ENCODE measurements at regions not wholly inside any gene's neighbourhood (a gene's known extent, or its start where the extent isn't known, plus 50 kb on each side); places are given as distances from the start of the nearest gene placed in this dataset.

- no peaks in the 10 kb centered on the region for H3K9me3 ChIP-seq (ENCODE audit: control insufficient read depth in 2 of 2, low read length in 2 of 2)
- no peaks in the 10 kb centered on the region for H3K27me3 ChIP-seq (ENCODE audit: control insufficient read depth in 1 of 2, insufficient read depth in 2 of 2, low read length in 2 of 2)
- no peaks in the 10 kb centered on the region for H3K4me1 ChIP-seq (ENCODE audit: control insufficient read depth, insufficient read depth, low read length)
- no peak overlapping the region for H3K27ac ChIP-seq (ENCODE audit: low read length)
- no peaks in the 10 kb centered on the region for H3K36me3 ChIP-seq (ENCODE audit: control insufficient read depth in 2 of 2, insufficient read depth in 2 of 2, low read length in 2 of 2)
- H3K4me3 ChIP-seq (ENCODE audit: low read length in 2 of 2) = no peak overlapping the region
- H3K9ac ChIP-seq (ENCODE audit: low read length in 2 of 2) = no peak overlapping the region
These were observed 179.4 kb downstream of the IRS1 start for GRCh38 chr2:226620176-226620575.

- H3K9ac ChIP-seq (ENCODE audit: low read length in 2 of 2) = no peak overlapping the region
- H3K27ac ChIP-seq (ENCODE audit: low read length) = no peak overlapping the region
- no peak overlapping the region for H3K4me3 ChIP-seq (ENCODE audit: low read length in 2 of 2)
- H3K27me3 ChIP-seq (ENCODE audit: control insufficient read depth in 1 of 2, insufficient read depth in 2 of 2, low read length in 2 of 2) = no peaks in the 10 kb centered on the region
- H3K36me3 ChIP-seq (ENCODE audit: control insufficient read depth in 2 of 2, insufficient read depth in 2 of 2, low read length in 2 of 2) = no peaks in the 10 kb centered on the region
- H3K9me3 ChIP-seq (ENCODE audit: control insufficient read depth in 2 of 2, low read length in 2 of 2) = no peaks in the 10 kb centered on the region
- no peaks in the 10 kb centered on the region for H3K4me1 ChIP-seq (ENCODE audit: control insufficient read depth, insufficient read depth, low read length)
These were observed 179.9 kb downstream of the IRS1 start for GRCh38 chr2:226619707-226620106.

- no peak overlapping the region for H3K4me3 ChIP-seq (ENCODE audit: low read length in 2 of 2)
- no peaks in the 10 kb centered on the region for H3K27me3 ChIP-seq (ENCODE audit: control insufficient read depth in 1 of 2, insufficient read depth in 2 of 2, low read length in 2 of 2)
- H3K4me1 ChIP-seq (ENCODE audit: control insufficient read depth, insufficient read depth, low read length) = no peaks in the 10 kb centered on the region
- no peak overlapping the region for H3K9ac ChIP-seq (ENCODE audit: low read length in 2 of 2)
- H3K9me3 ChIP-seq (ENCODE audit: control insufficient read depth in 2 of 2, low read length in 2 of 2) = no peaks in the 10 kb centered on the region
- no peak overlapping the region for H3K27ac ChIP-seq (ENCODE audit: low read length)
- H3K36me3 ChIP-seq (ENCODE audit: control insufficient read depth in 2 of 2, insufficient read depth in 2 of 2, low read length in 2 of 2) = no peaks in the 10 kb centered on the region
These were observed 180.6 kb downstream of the IRS1 start for GRCh38 chr2:226618875-226619605.

GRCh38 chr2:226618544-226618874, 181.1 kb downstream of the IRS1 start:
- Histone ChIP-seq H3K36me3 (ENCODE audit: control insufficient read depth in 2 of 2, insufficient read depth in 2 of 2, low read length in 2 of 2) (no peaks in the 10 kb centered on the region), H3K9ac (ENCODE audit: low read length in 2 of 2) (no peak overlapping the region), H3K9me3 (ENCODE audit: control insufficient read depth in 2 of 2, low read length in 2 of 2) (no peaks in the 10 kb centered on the region), H3K4me1 (ENCODE audit: control insufficient read depth, insufficient read depth, low read length) (no peaks in the 10 kb centered on the region), H3K4me3 (ENCODE audit: low read length in 2 of 2) (no peak overlapping the region), H3K27me3 (ENCODE audit: control insufficient read depth in 1 of 2, insufficient read depth in 2 of 2, low read length in 2 of 2) (no peaks in the 10 kb centered on the region), H3K27ac (ENCODE audit: low read length) (no peak overlapping the region)

- H3K9me3 ChIP-seq (ENCODE audit: control insufficient read depth in 2 of 2, low read length in 2 of 2) = no peaks in the 10 kb centered on the region
- no peak overlapping the region for H3K27ac ChIP-seq (ENCODE audit: low read length)
- no peak overlapping the region for H3K9ac ChIP-seq (ENCODE audit: low read length in 2 of 2)
- H3K36me3 ChIP-seq (ENCODE audit: control insufficient read depth in 2 of 2, insufficient read depth in 2 of 2, low read length in 2 of 2) = no peaks in the 10 kb centered on the region
- no peaks in the 10 kb centered on the region for H3K4me1 ChIP-seq (ENCODE audit: control insufficient read depth, insufficient read depth, low read length)
- H3K4me3 ChIP-seq (ENCODE audit: low read length in 2 of 2) = no peak overlapping the region
- no peaks in the 10 kb centered on the region for H3K27me3 ChIP-seq (ENCODE audit: control insufficient read depth in 1 of 2, insufficient read depth in 2 of 2, low read length in 2 of 2)
These were observed 183.7 kb downstream of the IRS1 start for GRCh38 chr2:226615891-226616290.

- Histone ChIP-seq H3K4me1 (ENCODE audit: control insufficient read depth, insufficient read depth, low read length) (no peaks in the 10 kb centered on the region), H3K36me3 (ENCODE audit: control insufficient read depth in 2 of 2, insufficient read depth in 2 of 2, low read length in 2 of 2) (no peaks in the 10 kb centered on the region), H3K9me3 (ENCODE audit: control insufficient read depth in 2 of 2, low read length in 2 of 2) (no peaks in the 10 kb centered on the region), H3K27me3 (ENCODE audit: control insufficient read depth in 1 of 2, insufficient read depth in 2 of 2, low read length in 2 of 2) (no peaks in the 10 kb centered on the region), H3K27ac (ENCODE audit: low read length) (no peak overlapping the region), H3K4me3 (ENCODE audit: low read length in 2 of 2) (no peak overlapping the region), H3K9ac (ENCODE audit: low read length in 2 of 2) (no peak overlapping the region)
These were observed 187.7 kb downstream of the IRS1 start for GRCh38 chr2:226611944-226612318.

DNA sequence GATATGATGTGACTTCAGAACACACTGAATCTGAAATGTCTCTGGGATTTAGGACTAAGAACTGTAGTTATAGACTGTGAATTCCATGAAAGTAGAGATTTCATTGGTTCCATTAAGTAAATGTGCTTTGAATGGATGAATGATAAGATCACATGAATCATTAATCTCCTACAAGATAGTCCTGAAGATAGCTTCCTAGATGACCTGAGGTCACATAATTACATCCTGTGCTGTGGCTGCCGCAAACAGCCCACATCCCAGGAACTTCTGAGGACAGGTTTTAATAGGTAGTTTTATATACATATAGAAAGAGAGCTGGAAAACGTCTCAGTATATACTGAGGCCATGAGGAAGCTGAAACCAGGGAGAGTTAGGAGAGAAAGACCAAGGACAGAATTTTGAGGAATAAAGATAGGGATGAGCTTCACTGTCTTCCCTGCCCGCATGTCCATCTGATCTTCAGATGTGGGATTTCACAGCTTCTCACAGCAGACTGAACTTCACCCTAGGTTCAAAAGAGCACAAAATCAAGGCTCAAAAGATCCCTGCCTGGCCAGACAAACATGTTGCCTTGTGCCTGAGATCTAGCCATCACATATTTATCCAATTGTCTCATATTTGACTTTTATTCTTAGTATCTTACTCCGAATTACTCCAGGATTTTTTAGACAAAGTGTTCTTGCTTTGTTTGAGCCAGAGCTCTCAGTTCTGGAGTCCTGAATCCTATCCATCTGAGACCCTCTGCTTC, 188.2 kb downstream of the IRS1 start:
- Histone ChIP-seq H3K27ac (ENCODE audit: low read length) (no peak overlapping the region), H3K9ac (ENCODE audit: low read length in 2 of 2) (no peak overlapping the region), H3K27me3 (ENCODE audit: control insufficient read depth in 1 of 2, insufficient read depth in 2 of 2, low read length in 2 of 2) (no peaks in the 10 kb centered on the region), H3K4me3 (ENCODE audit: low read length in 2 of 2) (no peak overlapping the region), H3K36me3 (ENCODE audit: control insufficient read depth in 2 of 2, insufficient read depth in 2 of 2, low read length in 2 of 2) (no peaks in the 10 kb centered on the region), H3K9me3 (ENCODE audit: control insufficient read depth in 2 of 2, low read length in 2 of 2) (no peaks in the 10 kb centered on the region), H3K4me1 (ENCODE audit: control insufficient read depth, insufficient read depth, low read length) (no peaks in the 10 kb centered on the region)

DNA sequence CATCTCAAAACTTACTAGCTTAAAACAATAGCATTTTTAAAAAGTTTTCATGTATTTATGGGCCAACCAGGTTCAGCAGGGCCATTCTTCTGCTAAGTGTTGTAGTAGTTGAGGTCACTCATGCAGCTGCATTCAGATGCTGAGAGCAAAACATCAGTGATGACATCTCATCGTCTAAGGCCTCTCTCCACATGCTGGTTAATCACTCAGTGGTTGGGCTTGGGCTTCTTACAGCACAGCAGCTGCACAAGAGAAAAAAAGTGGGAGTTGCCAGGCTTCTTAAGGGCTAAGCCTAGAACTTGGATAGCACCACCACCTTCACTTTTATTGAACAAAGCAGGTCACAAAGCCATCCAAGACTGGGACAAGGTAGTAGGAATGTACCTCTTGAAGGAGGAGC, 190.3 kb downstream of the IRS1 start:
- Histone ChIP-seq H3K4me3 (ENCODE audit: low read length in 2 of 2) (no peak overlapping the region), H3K27ac (ENCODE audit: low read length) (no peak overlapping the region), H3K4me1 (ENCODE audit: control insufficient read depth, insufficient read depth, low read length) (no peaks in the 10 kb centered on the region), H3K9me3 (ENCODE audit: control insufficient read depth in 2 of 2, low read length in 2 of 2) (no peaks in the 10 kb centered on the region), H3K27me3 (ENCODE audit: control insufficient read depth in 1 of 2, insufficient read depth in 2 of 2, low read length in 2 of 2) (no peaks in the 10 kb centered on the region), H3K9ac (ENCODE audit: low read length in 2 of 2) (no peak overlapping the region), H3K36me3 (ENCODE audit: control insufficient read depth in 2 of 2, insufficient read depth in 2 of 2, low read length in 2 of 2) (no peaks in the 10 kb centered on the region)

DNA sequence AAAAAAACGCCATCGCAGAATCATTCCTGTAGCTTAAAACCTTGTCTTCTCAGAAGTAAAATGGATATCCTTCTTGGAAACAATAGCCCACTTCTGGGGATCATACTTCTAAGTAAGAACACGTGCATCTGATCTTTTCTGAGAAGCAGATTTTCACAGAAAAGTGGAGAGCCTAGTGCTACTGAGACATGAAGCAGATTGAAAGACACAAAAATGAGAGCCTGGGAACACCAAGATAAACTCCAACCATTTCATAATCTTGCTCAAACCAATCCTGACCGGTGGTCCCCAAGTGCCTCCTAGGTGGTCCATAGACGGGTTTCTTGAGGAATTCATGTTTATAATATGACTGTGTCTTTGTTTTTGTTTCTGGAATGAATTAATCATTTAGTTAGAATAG, 191.2 kb downstream of the IRS1 start:
- Histone ChIP-seq H3K9me3 (ENCODE audit: control insufficient read depth in 2 of 2, low read length in 2 of 2) (no peaks in the 10 kb centered on the region), H3K27ac (ENCODE audit: low read length) (no peak overlapping the region), H3K27me3 (ENCODE audit: control insufficient read depth in 1 of 2, insufficient read depth in 2 of 2, low read length in 2 of 2) (no peaks in the 10 kb centered on the region), H3K4me1 (ENCODE audit: control insufficient read depth, insufficient read depth, low read length) (no peaks in the 10 kb centered on the region), H3K9ac (ENCODE audit: low read length in 2 of 2) (no peak overlapping the region), H3K36me3 (ENCODE audit: control insufficient read depth in 2 of 2, insufficient read depth in 2 of 2, low read length in 2 of 2) (no peaks in the 10 kb centered on the region), H3K4me3 (ENCODE audit: low read length in 2 of 2) (no peak overlapping the region)

DNA sequence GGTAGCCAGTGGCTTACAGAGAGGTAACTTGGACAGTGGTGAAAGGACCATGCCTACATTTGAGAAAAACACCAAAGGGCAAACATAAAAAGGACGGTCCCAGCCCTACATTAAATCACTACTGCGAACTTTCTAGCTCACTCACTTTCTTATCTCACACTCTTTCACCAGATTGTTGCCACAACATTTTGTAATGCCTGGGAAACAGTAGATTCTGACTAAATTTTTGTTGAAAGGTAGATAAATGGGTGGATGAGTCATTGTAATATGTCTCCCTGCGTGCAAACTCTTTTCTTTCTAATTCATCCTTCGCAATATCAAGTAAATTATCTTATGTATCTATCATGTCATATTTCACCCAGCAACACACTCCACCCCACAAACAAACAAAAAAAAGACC, 192.2 kb downstream of the IRS1 start:
- no peak overlapping the region for H3K4me3 ChIP-seq (ENCODE audit: low read length in 2 of 2)
- H3K27me3 ChIP-seq (ENCODE audit: control insufficient read depth in 1 of 2, insufficient read depth in 2 of 2, low read length in 2 of 2) = no peaks in the 10 kb centered on the region
- H3K27ac ChIP-seq (ENCODE audit: low read length) = no peak overlapping the region
- no peaks in the 10 kb centered on the region for H3K9me3 ChIP-seq (ENCODE audit: control insufficient read depth in 2 of 2, low read length in 2 of 2)
- no peak overlapping the region for H3K9ac ChIP-seq (ENCODE audit: low read length in 2 of 2)
- H3K36me3 ChIP-seq (ENCODE audit: control insufficient read depth in 2 of 2, insufficient read depth in 2 of 2, low read length in 2 of 2) = no peaks in the 10 kb centered on the region
- no peaks in the 10 kb centered on the region for H3K4me1 ChIP-seq (ENCODE audit: control insufficient read depth, insufficient read depth, low read length)

DNA sequence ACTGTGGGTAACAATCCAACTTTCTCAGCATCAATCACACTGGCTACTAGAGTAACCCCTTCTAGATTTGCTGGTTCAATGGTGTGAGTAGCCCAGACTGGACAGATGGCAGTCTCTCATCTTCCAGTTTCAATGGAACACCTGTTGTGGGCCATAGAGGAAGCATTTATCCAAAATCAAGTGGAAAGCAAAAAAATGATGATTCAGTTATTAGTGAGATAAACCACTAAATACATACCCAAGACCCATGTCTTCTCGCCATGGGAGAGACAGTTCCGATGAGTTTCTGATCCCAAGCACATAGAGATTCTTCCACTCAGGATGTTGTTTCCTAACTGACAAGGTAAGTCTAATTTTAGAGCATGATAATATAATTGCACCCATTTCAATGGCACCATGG, 194.0 kb downstream of the IRS1 start:
- Histone ChIP-seq H3K9me3 (ENCODE audit: control insufficient read depth in 2 of 2, low read length in 2 of 2) (no peaks in the 10 kb centered on the region), H3K9ac (ENCODE audit: low read length in 2 of 2) (no peak overlapping the region), H3K36me3 (ENCODE audit: control insufficient read depth in 2 of 2, insufficient read depth in 2 of 2, low read length in 2 of 2) (no peaks in the 10 kb centered on the region), H3K27ac (ENCODE audit: low read length) (no peak overlapping the region), H3K4me3 (ENCODE audit: low read length in 2 of 2) (no peak overlapping the region), H3K4me1 (ENCODE audit: control insufficient read depth, insufficient read depth, low read length) (no peaks in the 10 kb centered on the region), H3K27me3 (ENCODE audit: control insufficient read depth in 1 of 2, insufficient read depth in 2 of 2, low read length in 2 of 2) (no peaks in the 10 kb centered on the region)
